ENCODE measurements at regions not wholly inside any gene's neighbourhood (a gene's known extent, or its start where the extent isn't known, plus 50 kb on each side); places are given as distances from the start of the nearest gene placed in this dataset.

DNA sequence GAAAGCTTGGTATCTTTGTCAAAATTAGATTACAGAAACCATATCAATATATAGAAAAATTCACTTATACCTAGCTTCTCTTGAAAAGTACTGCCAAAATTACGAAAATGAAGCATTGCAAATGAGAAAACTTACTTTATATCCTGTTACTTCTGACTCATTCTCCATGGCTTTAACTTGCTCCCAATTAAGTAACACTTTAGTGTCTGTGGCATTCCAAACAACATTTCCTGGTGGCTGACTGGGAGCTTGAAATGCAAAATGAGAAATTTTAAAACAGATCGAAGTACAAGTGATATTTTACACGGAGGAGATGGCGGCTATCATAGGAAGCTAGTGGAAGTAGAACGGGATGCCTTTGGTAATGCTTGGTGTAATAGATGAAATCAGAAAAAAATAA is 347.3 kb downstream of the CNTN3 start:
- Histone ChIP-seq H3K4me3 (ENCODE audit: severe bottlenecking) (no peak overlapping the region), H3K36me3 (ENCODE audit: low read depth) (no peaks in the 10 kb centered on the region), H3K9me3 (ENCODE audit: severe bottlenecking) (no peaks in the 10 kb centered on the region), H3K27me3 (ENCODE audit: insufficient read depth, poor library complexity, severe bottlenecking) (no peaks in the 10 kb centered on the region), H3K4me1 (ENCODE audit: insufficient read depth, poor library complexity, severe bottlenecking) (no peaks in the 10 kb centered on the region), H3K27ac (ENCODE audit: poor library complexity, severe bottlenecking) (no peak overlapping the region)
- ATAC-seq (ENCODE audit: low read depth) (no peak), DNase-seq (ENCODE audit: low spot score) (no peak)
- TF ChIP-seq, protein P1, sequence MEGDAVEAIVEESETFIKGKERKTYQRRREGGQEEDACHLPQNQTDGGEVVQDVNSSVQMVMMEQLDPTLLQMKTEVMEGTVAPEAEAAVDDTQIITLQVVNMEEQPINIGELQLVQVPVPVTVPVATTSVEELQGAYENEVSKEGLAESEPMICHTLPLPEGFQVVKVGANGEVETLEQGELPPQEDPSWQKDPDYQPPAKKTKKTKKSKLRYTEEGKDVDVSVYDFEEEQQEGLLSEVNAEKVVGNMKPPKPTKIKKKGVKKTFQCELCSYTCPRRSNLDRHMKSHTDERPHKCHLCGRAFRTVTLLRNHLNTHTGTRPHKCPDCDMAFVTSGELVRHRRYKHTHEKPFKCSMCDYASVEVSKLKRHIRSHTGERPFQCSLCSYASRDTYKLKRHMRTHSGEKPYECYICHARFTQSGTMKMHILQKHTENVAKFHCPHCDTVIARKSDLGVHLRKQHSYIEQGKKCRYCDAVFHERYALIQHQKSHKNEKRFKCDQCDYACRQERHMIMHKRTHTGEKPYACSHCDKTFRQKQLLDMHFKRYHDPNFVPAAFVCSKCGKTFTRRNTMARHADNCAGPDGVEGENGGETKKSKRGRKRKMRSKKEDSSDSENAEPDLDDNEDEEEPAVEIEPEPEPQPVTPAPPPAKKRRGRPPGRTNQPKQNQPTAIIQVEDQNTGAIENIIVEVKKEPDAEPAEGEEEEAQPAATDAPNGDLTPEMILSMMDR (IDR thresholded peaks at IDR 0.05; ENCODE audit: poor library complexity, severe bottlenecking) = no peak

DNA sequence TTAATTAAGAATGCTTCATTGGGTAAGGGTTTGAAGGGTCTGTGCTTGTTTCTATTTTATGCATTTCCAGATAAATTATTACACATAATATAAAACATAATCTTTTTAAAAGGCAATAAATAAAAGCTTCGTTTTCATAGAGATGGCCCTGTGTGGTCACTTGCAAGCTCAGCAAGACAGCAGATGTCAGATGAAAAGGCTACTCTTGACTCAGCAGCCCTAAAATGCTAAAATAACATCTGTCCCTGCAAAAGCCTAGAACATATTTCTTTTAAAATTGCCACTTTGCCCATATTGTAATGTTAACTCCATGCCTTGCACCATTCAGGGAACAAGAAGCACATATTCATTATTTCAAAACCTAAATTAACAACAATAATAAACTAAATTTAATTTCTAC is 349.4 kb downstream of the CNTN3 start:
- DNase-seq (ENCODE audit: low spot score) (no peak), ATAC-seq (ENCODE audit: low read depth) (no peak)
- Histone ChIP-seq H3K27ac (ENCODE audit: poor library complexity, severe bottlenecking) (no peak overlapping the region), H3K9me3 (ENCODE audit: severe bottlenecking) (no peaks in the 10 kb centered on the region), H3K36me3 (ENCODE audit: low read depth) (no peaks in the 10 kb centered on the region), H3K4me1 (ENCODE audit: insufficient read depth, poor library complexity, severe bottlenecking) (no peaks in the 10 kb centered on the region), H3K4me3 (ENCODE audit: severe bottlenecking) (no peak overlapping the region), H3K27me3 (ENCODE audit: insufficient read depth, poor library complexity, severe bottlenecking) (no peaks in the 10 kb centered on the region)
- TF ChIP-seq, protein P1 (IDR thresholded peaks at IDR 0.05; ENCODE audit: poor library complexity, severe bottlenecking) = no peak

DNA sequence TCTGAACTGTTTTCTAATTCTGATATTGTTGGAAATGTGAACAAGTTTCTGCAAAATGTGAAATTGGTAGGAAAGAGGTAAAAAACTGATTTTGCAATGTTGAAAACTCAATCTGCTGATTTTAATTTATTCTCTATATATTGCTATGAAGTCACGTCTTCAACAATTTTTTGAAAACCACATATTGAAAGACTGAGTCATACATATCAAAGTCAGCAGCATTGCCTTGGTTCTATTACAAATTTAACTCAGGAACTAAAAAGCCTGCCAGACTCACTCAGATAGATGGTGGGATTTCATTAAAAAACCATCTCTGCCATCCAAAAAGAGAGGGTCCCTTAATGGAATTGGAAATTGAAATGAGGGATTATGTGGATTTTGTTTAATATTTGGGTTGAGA is 351.4 kb downstream of the CNTN3 start:
- Histone ChIP-seq H3K9me3 (ENCODE audit: severe bottlenecking) (no peaks in the 10 kb centered on the region), H3K27me3 (ENCODE audit: insufficient read depth, poor library complexity, severe bottlenecking) (no peaks in the 10 kb centered on the region), H3K27ac (ENCODE audit: poor library complexity, severe bottlenecking) (no peak overlapping the region), H3K4me3 (ENCODE audit: severe bottlenecking) (no peak overlapping the region), H3K36me3 (ENCODE audit: low read depth) (no peaks in the 10 kb centered on the region), H3K4me1 (ENCODE audit: insufficient read depth, poor library complexity, severe bottlenecking) (no peaks in the 10 kb centered on the region)
- no peak for ATAC-seq (ENCODE audit: low read depth)
- TF ChIP-seq, protein P1 (IDR thresholded peaks at IDR 0.05; ENCODE audit: poor library complexity, severe bottlenecking) = no peak
- no peak for DNase-seq (ENCODE audit: low spot score)

DNA sequence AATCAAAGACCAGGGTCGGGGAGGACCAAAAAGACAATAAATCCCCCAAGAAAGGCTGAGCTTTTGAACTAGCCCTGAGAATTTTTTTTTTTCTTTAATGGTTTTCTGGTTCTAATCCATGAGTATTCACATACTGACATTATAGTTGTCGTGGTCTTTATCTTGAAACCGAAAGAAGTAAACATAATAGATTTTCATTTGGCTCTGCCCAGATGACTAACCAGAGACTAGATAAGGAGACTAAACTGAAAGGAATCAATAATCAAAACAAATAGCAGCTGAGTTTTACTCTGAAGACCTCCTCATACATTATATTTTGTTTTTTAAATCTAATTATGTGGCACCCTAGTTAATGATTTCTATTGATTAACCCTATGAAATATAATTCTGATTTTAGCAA is 381.4 kb downstream of the CNTN3 start:
- no peaks in the 10 kb centered on the region for H3K9me3 ChIP-seq (ENCODE audit: severe bottlenecking)
- no peak for DNase-seq (ENCODE audit: low spot score)
- TF ChIP-seq, protein P1 (IDR thresholded peaks at IDR 0.05; ENCODE audit: poor library complexity, severe bottlenecking) = no peak
- H3K4me3 ChIP-seq (ENCODE audit: severe bottlenecking) = no peak overlapping the region
- no peaks in the 10 kb centered on the region for H3K27me3 ChIP-seq (ENCODE audit: insufficient read depth, poor library complexity, severe bottlenecking)
- no peaks in the 10 kb centered on the region for H3K36me3 ChIP-seq (ENCODE audit: low read depth)
- no peak overlapping the region for H3K27ac ChIP-seq (ENCODE audit: poor library complexity, severe bottlenecking)
- ATAC-seq (ENCODE audit: low read depth) = no peak
- H3K4me1 ChIP-seq (ENCODE audit: insufficient read depth, poor library complexity, severe bottlenecking) = no peaks in the 10 kb centered on the region

DNA sequence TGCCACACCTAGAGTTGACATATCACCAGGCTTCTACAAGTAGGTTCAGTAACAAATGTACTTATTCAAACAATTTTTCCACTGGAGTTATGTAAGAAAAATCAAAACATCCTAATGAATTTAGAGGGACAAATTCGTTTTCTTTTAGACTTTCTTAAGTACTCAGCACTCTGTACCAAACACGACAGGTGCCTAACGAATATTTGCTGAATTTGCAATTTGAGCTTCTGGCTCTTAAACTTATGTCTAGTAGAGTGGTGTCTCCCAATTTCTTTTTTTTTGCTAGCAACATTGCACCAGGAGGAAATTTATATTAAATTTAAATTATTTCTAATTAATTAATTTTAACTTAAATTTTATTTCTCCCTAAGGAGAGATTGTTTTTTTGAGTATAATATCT is 397.0 kb downstream of the CNTN3 start:
- DNase-seq (ENCODE audit: low spot score) = no peak
- no peak overlapping the region for H3K4me3 ChIP-seq (ENCODE audit: severe bottlenecking)

More for the DNA sequence above, 397.0 kb downstream of the CNTN3 start:
- ATAC-seq (ENCODE audit: low read depth) = no peak
- Histone ChIP-seq H3K27ac (ENCODE audit: poor library complexity, severe bottlenecking) (no peak overlapping the region), H3K9me3 (ENCODE audit: severe bottlenecking) (no peaks in the 10 kb centered on the region), H3K4me1 (ENCODE audit: insufficient read depth, poor library complexity, severe bottlenecking) (no peaks in the 10 kb centered on the region), H3K27me3 (ENCODE audit: insufficient read depth, poor library complexity, severe bottlenecking) (no peaks in the 10 kb centered on the region), H3K36me3 (ENCODE audit: low read depth) (no peaks in the 10 kb centered on the region)
- TF ChIP-seq, protein P1 (IDR thresholded peaks at IDR 0.05; ENCODE audit: poor library complexity, severe bottlenecking) = no peak

Data from RWPE2 (cell line).